HL-60 (cell line): ENCODE measurements at regions not wholly inside any gene's neighbourhood (a gene's known extent, or its start where the extent isn't known, plus 50 kb on each side); places are given as distances from the start of the nearest gene placed in this dataset.

Experiments used
- CTCF ChIP-seq: IDR thresholded peaks from one replicate; pipeline ENCODE4 v1.5.1; 2011; ENCODE audit warnings: low read length, control low read depth, inconsistent platforms; ENCODE audit not compliant: insufficient read depth
- GABPA ChIP-seq: IDR thresholded peaks from 2 replicates; pipeline ENCODE4 v1.6.1; 2012; ENCODE audit warnings: low read depth
- POLR2AphosphoS5 ChIP-seq: IDR thresholded peaks from 2 replicates; pipeline ENCODE4 v1.6.1; 2012; ENCODE audit warnings: low read depth
- REST ChIP-seq: IDR thresholded peaks from 2 replicates; pipeline ENCODE4 v1.6.1; 2012; ENCODE audit warnings: low read depth; ENCODE audit not compliant: insufficient replicate concordance
- SPI1 ChIP-seq: IDR thresholded peaks from 2 replicates; pipeline ENCODE4 v1.6.1; 2012; ENCODE audit warnings: low read depth, mild to moderate bottlenecking, borderline replicate concordance

- TF ChIP-seq CTCF (no peak), GABPA (no peak), POLR2AphosphoS5 (no peak), REST (no peak), SPI1 (no peak)
Measured at GRCh38 chr2:224151680-224152310, 112.7 kb upstream of the SERPINE2 start.
